HepG2 (cell line): ENCODE measurements at regions not wholly inside any gene's neighbourhood (a gene's known extent, or its start where the extent isn't known, plus 50 kb on each side); places are given as distances from the start of the nearest gene placed in this dataset.

Experiments used
- ATAC-seq: fragments of 200-7000 bp; cut with Tn5 transposase; 3 replicates; pipeline ENCODE4 v1.9.1; 2020; ENCODE audit warnings: mild to moderate bottlenecking, moderate library complexity
- BruUV-seq: library from RNA; stranded (reverse); fragments of 400-500 nt; replicated peaks from 2 replicates; lab custom pipeline; 2021; lab: Mats Ljungman, UMichigan
- CTCF ChIA-PET: fragments of 300-600 bp; formaldehyde crosslinking; extraction: SDS; loops from one replicate; lab custom pipeline; 2021; ENCODE audit warnings: low total read pairs, inconsistent platforms, low intra/inter-chr PET ratio; lab: Yijun Ruan, JAX
- POLR2A ChIA-PET: fragments of 350-600 bp; sonication (Branson Sonifier 250); formaldehyde crosslinking; loops from one replicate; lab custom pipeline; 2020; ENCODE audit warnings: antibody characterized with exemption, inconsistent platforms; lab: Yijun Ruan, JAX
- DNase-seq: peaks from one replicate; pipeline ENCODE4 v3.0.0-alpha.2; 2015; ENCODE audit warnings: low spot score
- FAIRE-seq: peaks from 3 replicates; lab custom pipeline; 2011; peaks lifted over from hg19 to GRCh38; lab: Jason Lieb, UNC
- H2AFZ ChIP-seq: one replicate; pipeline ENCODE4 v1.6.1; 2011; ENCODE audit warnings: low read length, inconsistent platforms
- H3K27ac ChIP-seq: fragments of 300-600 bp; 3 replicates; pipeline ENCODE4 v1.8.0; 2011; ENCODE audit warnings: mixed run types, mild to moderate bottlenecking, mixed read lengths, low read length, inconsistent platforms; ENCODE audit not compliant: insufficient read depth; ENCODE audit errors: extremely low read length
- H3K27me3 ChIP-seq, 2 experiments: fragments of 200-600 bp in 1 of 2; 2 replicates in 1 of 2; 3 replicates in 1 of 2; pipeline versions ENCODE4 v1.6.0 to v1.8.0; 2011; ENCODE audit warnings: low read length in 2 of 2, mild to moderate bottlenecking in 2 of 2, moderate library complexity in 2 of 2, inconsistent platforms in 1 of 2; ENCODE audit not compliant: insufficient read depth in 2 of 2, control insufficient read depth in 1 of 2
- H3K36me3 ChIP-seq, 2 experiments: fragments of 200-600 bp in 1 of 2; replicated peaks in 1 of 2; 2 replicates in 1 of 2; 3 replicates in 1 of 2; pipeline versions ENCODE4 v1.5.1 to v1.8.0; 2011; ENCODE audit warnings: low read length in 2 of 2, inconsistent platforms in 1 of 2; ENCODE audit not compliant: insufficient read depth in 2 of 2, control insufficient read depth in 1 of 2
- H3K4me1 ChIP-seq: 2 replicates; pipeline ENCODE4 v1.5.1; 2012; ENCODE audit warnings: low read length, inconsistent platforms; ENCODE audit not compliant: insufficient read depth
- H3K4me2 ChIP-seq: 2 replicates; pipeline ENCODE4 v1.6.0; 2011; ENCODE audit warnings: low read depth, low read length, inconsistent platforms
- H3K4me3 ChIP-seq, 3 experiments: fragments of 200-600 bp in 1 of 3; sonication (generic), shearing (Covaris generic) in 1 of 3; replicated peaks in 1 of 3; 2 replicates each; pipeline ENCODE4 v1.5.1; 2011 to 2016; ENCODE audit warnings: low read length in 3 of 3, inconsistent platforms in 2 of 3, low read depth in 2 of 3, mild to moderate bottlenecking in 2 of 3, control low read depth in 1 of 3, mixed read lengths in 1 of 3; ENCODE audit not compliant: insufficient read depth in 1 of 3
- H3K79me2 ChIP-seq: one replicate; pipeline ENCODE4 v1.6.1; 2011; ENCODE audit warnings: low read length, inconsistent platforms; ENCODE audit not compliant: insufficient read depth
- H3K9ac ChIP-seq: 2 replicates; pipeline ENCODE4 v1.6.0; 2011; ENCODE audit warnings: mild to moderate bottlenecking, low read depth, low read length, inconsistent platforms; ENCODE audit not compliant: insufficient read depth
- H3K9me3 ChIP-seq: 2 replicates; pipeline ENCODE4 v1.5.1; 2012; ENCODE audit warnings: mild to moderate bottlenecking, low read length
- H4K20me1 ChIP-seq: 2 replicates; pipeline ENCODE4 v1.6.0; 2011; ENCODE audit warnings: inconsistent platforms, mild to moderate bottlenecking, low read length, moderate library complexity; ENCODE audit not compliant: insufficient read depth
- ATF1 ChIP-seq: IDR thresholded peaks from 2 replicates; pipeline ENCODE4 v1.6.1; 2016; ENCODE audit warnings: mild to moderate bottlenecking, control low read depth
- CREB1 ChIP-seq, 2 experiments: fragments of 450-650 bp in 1 of 2; IDR thresholded peaks; 2 replicates each; pipeline ENCODE4 v1.6.1; 2016 to 2017; ENCODE audit warnings: control low read depth in 1 of 2, mild to moderate bottlenecking in 1 of 2, missing compliant biosample characterization in 1 of 2, missing genetic modification characterization in 1 of 2
- CREB3 ChIP-seq: sonication (generic); formaldehyde crosslinking; IDR thresholded peaks from 2 replicates; pipeline ENCODE4 v1.5.0; 2020; ENCODE audit warnings: missing genetic modification reagents
- CREM ChIP-seq, 2 experiments: sonication (generic) in 1 of 2; formaldehyde crosslinking in 1 of 2; IDR thresholded peaks; 2 replicates each; pipeline versions ENCODE4 v1.4.0 to v1.6.1; 2016 to 2020; ENCODE audit warnings: antibody characterized with exemption in 1 of 2, mild to moderate bottlenecking in 1 of 2, missing genetic modification reagents in 1 of 2
- CTCF ChIP-seq: sonication (generic); formaldehyde crosslinking; IDR thresholded peaks from 2 replicates; pipeline ENCODE4 v1.5.0; 2020; ENCODE audit warnings: mild to moderate bottlenecking, missing genetic modification reagents, moderate library complexity
- GFI1 ChIP-seq: sonication (generic); formaldehyde crosslinking; IDR thresholded peaks from 2 replicates; pipeline ENCODE4 v1.5.0; 2020; ENCODE audit warnings: missing genetic modification reagents, mild to moderate bottlenecking, borderline replicate concordance
- HIC2 ChIP-seq: sonication (generic); formaldehyde crosslinking; IDR thresholded peaks from 2 replicates; pipeline ENCODE4 v1.9.0; 2022; ENCODE audit warnings: low read depth, missing genetic modification reagents
- IKZF1 ChIP-seq: fragments of 450-650 bp; IDR thresholded peaks from 2 replicates; pipeline ENCODE4 v1.7.1; 2016
- MLXIP ChIP-seq: sonication (generic); formaldehyde crosslinking; IDR thresholded peaks from 2 replicates; pipeline ENCODE4 v1.9.0; 2021; ENCODE audit warnings: missing genetic modification reagents, borderline replicate concordance
- PRPF4 ChIP-seq: fragments of 200-400 bp; formaldehyde crosslinking; IDR thresholded peaks from 2 replicates; pipeline ENCODE4 v1.6.1; 2016; ENCODE audit warnings: low read length, low read depth; ENCODE audit not compliant: poor library complexity, severe bottlenecking
- SIN3B ChIP-seq: fragments of 150-350 bp; IDR thresholded peaks from 2 replicates; pipeline ENCODE4 v1.6.1; 2014; ENCODE audit warnings: low read length
- SNRNP70 ChIP-seq: fragments of 200-400 bp; formaldehyde crosslinking; IDR thresholded peaks from 2 replicates; pipeline ENCODE4 v1.6.1; 2017; ENCODE audit warnings: mild to moderate bottlenecking, low read depth, low read length, moderate library complexity
- SRSF9 ChIP-seq: fragments of 200-400 bp; formaldehyde crosslinking; IDR thresholded peaks from 2 replicates; pipeline ENCODE4 v1.6.1; 2018; ENCODE audit warnings: borderline replicate concordance, mild to moderate bottlenecking, low read depth, low read length; ENCODE audit not compliant: insufficient read depth, poor library complexity, severe bottlenecking
- THAP8 ChIP-seq: sonication (generic); formaldehyde crosslinking; IDR thresholded peaks from 2 replicates; pipeline ENCODE4 v1.5.1; 2020; ENCODE audit warnings: missing genetic modification reagents, mild to moderate bottlenecking, borderline replicate concordance
- ZBTB7B ChIP-seq: sonication (generic); formaldehyde crosslinking; IDR thresholded peaks from 2 replicates; pipeline ENCODE4 v1.4.0; 2020; ENCODE audit warnings: missing genetic modification reagents
- ZNF205 ChIP-seq: IDR thresholded peaks from 2 replicates; pipeline ENCODE4 v1.6.1; 2018; ENCODE audit warnings: missing biosample characterization, missing genetic modification reagents
- ZNF224 ChIP-seq: sonication (generic); formaldehyde crosslinking; IDR thresholded peaks from 2 replicates; pipeline ENCODE4 v1.5.0; 2020; ENCODE audit warnings: mild to moderate bottlenecking, missing genetic modification reagents
- WGBS: methylation state at CpG from one replicate; pipeline ENCODE4 v1.1.6; 2017; ENCODE audit warnings: low lambda C conversion rate; 5-methylcytosine and 5-hydroxymethylcytosine counted together
- in situ Hi-C: cut with HindIII; loops from 2 replicates; pipeline ENCODE4 v1.10.0; 2017; ENCODE audit warnings: low pct_unique_long_range_greater_than_20kb; ENCODE audit not compliant: extremely low pct_ligation_motif_present
- intact Hi-C: fragments of 100-400 bp; cut with micrococcal nuclease; formaldehyde crosslinking; loops from one replicate; pipeline ENCODE4 v1.10.0; 2022; ENCODE audit not compliant: unreplicated experiment

GRCh38 chr5:54754420-54754819 is 231.0 kb downstream of the ESM1 start:
- H3K27ac ChIP-seq, result no peak overlapping the region
- CTCF ChIA-PET, result no interaction called here
- BruUV-seq, result no TSS peak
- intact Hi-C loops (no loop called here), in situ Hi-C loops (no loop called here)
- no peaks in the 10 kb centered on the region for H3K27me3 ChIP-seq
- no peaks in the 10 kb centered on the region for H3K79me2 ChIP-seq
- no peaks in the 10 kb centered on the region for H3K4me1 ChIP-seq
- no peaks in the 10 kb centered on the region for H3K36me3 ChIP-seq
- no peak for DNase-seq
- no peaks in the 10 kb centered on the region for H3K9me3 ChIP-seq
- POLR2A ChIA-PET, result no interaction called here
- no peak overlapping the region for H2AFZ ChIP-seq
- 44% methylated on average over 7 of the region's 7 CpGs for WGBS
- H3K4me2 ChIP-seq, result no peak overlapping the region
- ATAC-seq, result no peak
- H3K4me3 ChIP-seq, result no peak overlapping the region
- no peaks in the 10 kb centered on the region for H4K20me1 ChIP-seq
- no peak overlapping the region for H3K9ac ChIP-seq
- FAIRE-seq, result no peak
- TF ChIP-seq IKZF1, result no peak
- no peak for TF ChIP-seq GFI1 (CRISPR knock-in tag)
- no peak for TF ChIP-seq ZNF205 (CRISPR knock-in tag)
- TF ChIP-seq SIN3B, result no peak
- TF ChIP-seq CREM (IDR thresholded peaks at IDR 0.05), result no peak
- no peak for TF ChIP-seq CREM (CRISPR knock-in tag; IDR thresholded peaks at IDR 0.05)
- no peak for TF ChIP-seq CTCF (CRISPR knock-in tag)
- TF ChIP-seq ZNF224 (CRISPR knock-in tag), result no peak
- TF ChIP-seq SRSF9, result no peak
- TF ChIP-seq CREB3 (CRISPR knock-in tag), result no peak
- no peak for TF ChIP-seq SNRNP70
- no peak for TF ChIP-seq ZBTB7B (CRISPR knock-in tag)
- no peak for TF ChIP-seq CREB1 (IDR thresholded peaks at IDR 0.05)
- no peak for TF ChIP-seq CREB1 (CRISPR knock-in tag; IDR thresholded peaks at IDR 0.05)
- no peak for TF ChIP-seq ATF1 (CRISPR knock-in tag)
- TF ChIP-seq MLXIP (CRISPR knock-in tag), result no peak
- TF ChIP-seq PRPF4, result no peak
- no peak for TF ChIP-seq HIC2
- TF ChIP-seq THAP8 (CRISPR knock-in tag), result no peak
